OCI-LY1 (cell line): ENCODE measurements at regions not wholly inside any gene's neighbourhood (a gene's known extent, or its start where the extent isn't known, plus 50 kb on each side); places are given as distances from the start of the nearest gene placed in this dataset.

Source experiments
- CTCF ChIP-seq: fragments of 200-600 bp; sonication (generic), shearing (Covaris generic); IDR thresholded peaks from 2 replicates; pipeline ENCODE4 v1.5.1; 2017; ENCODE audit warnings: mild to moderate bottlenecking, antibody characterized with exemption, low read length, moderate library complexity, mixed read lengths
- EZH2 ChIP-seq: fragments of 200-600 bp; sonication (generic), shearing (Covaris generic); IDR thresholded peaks from 2 replicates; pipeline ENCODE4 v1.8.0; 2017; ENCODE audit warnings: borderline replicate concordance, mixed run types, mild to moderate bottlenecking, antibody characterized with exemption, low read length, moderate library complexity, mixed read lengths

- TF ChIP-seq EZH2 (no peak), CTCF (no peak)
Observed at GRCh38 chr1:238832106-238832505, 554.3 kb upstream of the CHRM3 start.
